ENCODE measurements at regions not wholly inside any gene's neighbourhood (a gene's known extent, or its start where the extent isn't known, plus 50 kb on each side); places are given as distances from the start of the nearest gene placed in this dataset.

GRCh38 chr16:73125850-73126524, 78.1 kb upstream of the ZFHX3 start:
- TF ChIP-seq, protein P1, sequence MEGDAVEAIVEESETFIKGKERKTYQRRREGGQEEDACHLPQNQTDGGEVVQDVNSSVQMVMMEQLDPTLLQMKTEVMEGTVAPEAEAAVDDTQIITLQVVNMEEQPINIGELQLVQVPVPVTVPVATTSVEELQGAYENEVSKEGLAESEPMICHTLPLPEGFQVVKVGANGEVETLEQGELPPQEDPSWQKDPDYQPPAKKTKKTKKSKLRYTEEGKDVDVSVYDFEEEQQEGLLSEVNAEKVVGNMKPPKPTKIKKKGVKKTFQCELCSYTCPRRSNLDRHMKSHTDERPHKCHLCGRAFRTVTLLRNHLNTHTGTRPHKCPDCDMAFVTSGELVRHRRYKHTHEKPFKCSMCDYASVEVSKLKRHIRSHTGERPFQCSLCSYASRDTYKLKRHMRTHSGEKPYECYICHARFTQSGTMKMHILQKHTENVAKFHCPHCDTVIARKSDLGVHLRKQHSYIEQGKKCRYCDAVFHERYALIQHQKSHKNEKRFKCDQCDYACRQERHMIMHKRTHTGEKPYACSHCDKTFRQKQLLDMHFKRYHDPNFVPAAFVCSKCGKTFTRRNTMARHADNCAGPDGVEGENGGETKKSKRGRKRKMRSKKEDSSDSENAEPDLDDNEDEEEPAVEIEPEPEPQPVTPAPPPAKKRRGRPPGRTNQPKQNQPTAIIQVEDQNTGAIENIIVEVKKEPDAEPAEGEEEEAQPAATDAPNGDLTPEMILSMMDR (IDR thresholded peaks at IDR 0.05; ENCODE audit: low read depth, low read length), result no peak
- H3K4me3 ChIP-seq (ENCODE audit: low read depth, low read length), result no peak overlapping the region
- H3K27me3 ChIP-seq (ENCODE audit: insufficient read depth, low read depth, severe bottlenecking), result no peaks in the 10 kb centered on the region
- no peaks in the 10 kb centered on the region for H3K36me3 ChIP-seq
- no peak for DNase-seq
- no peak overlapping the region for H3K27ac ChIP-seq
- H3K9me3 ChIP-seq (ENCODE audit: severe bottlenecking), result no peaks in the 10 kb centered on the region

GRCh38 chr16:73124665-73125375, 76.9 kb upstream of the ZFHX3 start:
- Histone ChIP-seq H3K27ac (no peak overlapping the region), H3K27me3 (ENCODE audit: insufficient read depth, low read depth, severe bottlenecking) (no peaks in the 10 kb centered on the region), H3K36me3 (no peaks in the 10 kb centered on the region), H3K4me3 (ENCODE audit: low read depth, low read length) (no peak overlapping the region), H3K9me3 (ENCODE audit: severe bottlenecking) (no peaks in the 10 kb centered on the region)
- TF ChIP-seq, protein P1 (IDR thresholded peaks at IDR 0.05; ENCODE audit: low read depth, low read length), result no peak
- DNase-seq, result no peak

DNA sequence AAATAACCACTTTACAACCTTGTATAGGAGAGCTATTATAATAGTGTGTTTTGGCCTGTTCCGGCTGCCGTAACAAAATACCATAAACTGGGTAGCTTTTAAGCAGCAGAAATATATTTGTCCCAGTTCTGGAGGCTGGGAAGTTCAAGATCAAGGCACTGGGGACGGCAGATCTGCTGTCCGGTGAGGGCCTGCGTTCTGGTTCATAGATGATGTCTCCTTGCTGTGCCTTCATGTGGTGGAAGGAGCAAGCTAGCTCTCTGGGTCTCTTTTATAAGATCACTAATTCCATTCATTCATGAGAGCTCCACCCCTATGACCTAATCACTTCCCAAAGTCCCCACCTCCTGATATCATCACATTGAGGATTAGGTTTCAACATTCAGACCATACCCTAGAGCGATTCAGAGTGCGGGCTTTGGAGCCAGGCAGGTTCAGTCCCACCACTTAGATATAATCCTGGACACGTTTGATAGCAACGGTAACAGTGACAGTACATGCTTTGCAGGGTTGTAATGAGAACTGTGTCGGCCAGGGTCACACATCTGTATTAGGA, 76.2 kb upstream of the ZFHX3 start:
- TF ChIP-seq, protein P1 (IDR thresholded peaks at IDR 0.05; ENCODE audit: low read depth, low read length), result no peak
- no peaks in the 10 kb centered on the region for H3K36me3 ChIP-seq
- no peaks in the 10 kb centered on the region for H3K9me3 ChIP-seq (ENCODE audit: severe bottlenecking)
- no peaks in the 10 kb centered on the region for H3K27me3 ChIP-seq (ENCODE audit: insufficient read depth, low read depth, severe bottlenecking)
- DNase-seq, result no peak
- no peak overlapping the region for H3K27ac ChIP-seq
- no peak overlapping the region for H3K4me3 ChIP-seq (ENCODE audit: low read depth, low read length)

GRCh38 chr16:73122604-73123391, 74.9 kb upstream of the ZFHX3 start:
- Histone ChIP-seq H3K9me3 (ENCODE audit: severe bottlenecking) (no peaks in the 10 kb centered on the region), H3K27me3 (ENCODE audit: insufficient read depth, low read depth, severe bottlenecking) (no peaks in the 10 kb centered on the region), H3K27ac (no peak overlapping the region), H3K4me3 (ENCODE audit: low read depth, low read length) (no peak overlapping the region), H3K36me3 (no peaks in the 10 kb centered on the region)
- TF ChIP-seq, protein P1 (IDR thresholded peaks at IDR 0.05; ENCODE audit: low read depth, low read length), result no peak
- no peak for DNase-seq

DNA sequence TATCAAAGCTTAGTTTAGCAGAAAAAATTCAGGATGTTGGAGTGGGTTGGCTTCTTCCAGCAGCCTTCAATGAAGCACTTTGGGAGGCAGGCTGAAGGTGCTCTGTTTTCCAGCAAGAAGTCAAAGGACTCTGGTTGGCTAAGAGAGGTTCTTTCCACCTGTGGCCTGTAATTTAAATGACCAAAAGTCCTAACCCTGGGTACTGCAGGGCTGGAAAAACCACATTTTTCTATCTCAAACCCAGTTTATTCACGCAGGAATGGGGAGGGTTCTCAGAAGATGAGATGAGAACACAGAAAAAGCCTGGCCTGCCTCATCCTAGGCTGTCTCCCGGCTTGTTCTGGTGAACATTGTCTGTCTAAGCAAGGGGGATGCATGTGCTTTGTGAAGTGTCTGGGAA, 68.6 kb upstream of the ZFHX3 start:
- DNase-seq, result no peak

More for the DNA sequence above, 68.6 kb upstream of the ZFHX3 start:
- Histone ChIP-seq H3K27ac (no peak overlapping the region), H3K36me3 (no peaks in the 10 kb centered on the region), H3K4me3 (ENCODE audit: low read depth, low read length) (no peak overlapping the region), H3K27me3 (ENCODE audit: insufficient read depth, low read depth, severe bottlenecking) (no peaks in the 10 kb centered on the region), H3K9me3 (ENCODE audit: severe bottlenecking) (no peaks in the 10 kb centered on the region)
- TF ChIP-seq, protein P1 (IDR thresholded peaks at IDR 0.05; ENCODE audit: low read depth, low read length), result no peak
